ENCODE measurements at regions not wholly inside any gene's neighbourhood (a gene's known extent, or its start where the extent isn't known, plus 50 kb on each side); places are given as distances from the start of the nearest gene placed in this dataset.

GRCh38 chr14:58732387-58732786 lies 94.6 kb downstream of the DACT1 start:
- H3K4me1 Mint-ChIP-seq: no peaks in the 10 kb centered on the region
- ChIA-PET POLR2A (no interaction called here), CTCF (no interaction called here)
- ATAC-seq: no peak
- H3K36me3 Mint-ChIP-seq: no peaks in the 10 kb centered on the region
- no peak overlapping the region for H3K27ac Mint-ChIP-seq
- no peaks in the 10 kb centered on the region for H3K27me3 Mint-ChIP-seq (ENCODE audit: low read depth)
- H3K4me3 Mint-ChIP-seq: no peak overlapping the region
- TF ChIP-seq ZNF121 (CRISPR knock-in tag; IDR thresholded peaks at IDR 0.05) (no peak), JAZF1 (CRISPR knock-in tag; IDR thresholded peaks at IDR 0.05) (no peak), TCF7 (CRISPR knock-in tag; IDR thresholded peaks at IDR 0.05; ENCODE audit: low read depth) (no peak), MYBL2 (CRISPR knock-in tag; IDR thresholded peaks at IDR 0.05) (no peak), HMGA2 (CRISPR knock-in tag; IDR thresholded peaks at IDR 0.05) (no peak), NFYB (CRISPR knock-in tag; conservative IDR thresholded peaks at IDR 0.05; ENCODE audit: low read depth) (no peak), PRRX2 (CRISPR knock-in tag; IDR thresholded peaks at IDR 0.05) (no peak), NR1H2 (CRISPR knock-in tag; IDR thresholded peaks at IDR 0.05) (no peak), ZBTB21 (CRISPR knock-in tag; IDR thresholded peaks at IDR 0.05; ENCODE audit: borderline replicate concordance) (no peak), ZNF416 (CRISPR knock-in tag; IDR thresholded peaks at IDR 0.05) (no peak), TP53 (CRISPR knock-in tag; IDR thresholded peaks at IDR 0.05) (no peak), TEAD1 (CRISPR knock-in tag; IDR thresholded peaks at IDR 0.05) (no peak)
- TF ChIP-seq, protein P1, sequence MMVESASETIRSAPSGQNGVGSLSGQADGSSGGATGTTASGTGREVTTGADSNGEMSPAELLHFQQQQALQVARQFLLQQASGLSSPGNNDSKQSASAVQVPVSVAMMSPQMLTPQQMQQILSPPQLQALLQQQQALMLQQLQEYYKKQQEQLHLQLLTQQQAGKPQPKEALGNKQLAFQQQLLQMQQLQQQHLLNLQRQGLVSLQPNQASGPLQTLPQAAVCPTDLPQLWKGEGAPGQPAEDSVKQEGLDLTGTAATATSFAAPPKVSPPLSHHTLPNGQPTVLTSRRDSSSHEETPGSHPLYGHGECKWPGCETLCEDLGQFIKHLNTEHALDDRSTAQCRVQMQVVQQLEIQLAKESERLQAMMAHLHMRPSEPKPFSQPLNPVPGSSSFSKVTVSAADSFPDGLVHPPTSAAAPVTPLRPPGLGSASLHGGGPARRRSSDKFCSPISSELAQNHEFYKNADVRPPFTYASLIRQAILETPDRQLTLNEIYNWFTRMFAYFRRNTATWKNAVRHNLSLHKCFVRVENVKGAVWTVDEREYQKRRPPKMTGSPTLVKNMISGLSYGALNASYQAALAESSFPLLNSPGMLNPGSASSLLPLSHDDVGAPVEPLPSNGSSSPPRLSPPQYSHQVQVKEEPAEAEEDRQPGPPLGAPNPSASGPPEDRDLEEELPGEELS (CRISPR knock-in tag; IDR thresholded peaks at IDR 0.05): no peak
- no peaks in the 10 kb centered on the region for H3K9me3 Mint-ChIP-seq
- no peak for DNase-seq (ENCODE audit: low spot score)

GRCh38 chr14:58733451-58734208 lies 95.9 kb downstream of the DACT1 start:
- no peaks in the 10 kb centered on the region for H3K9me3 Mint-ChIP-seq
- no peak overlapping the region for H3K27ac Mint-ChIP-seq
- ChIA-PET POLR2A (no interaction called here), CTCF (no interaction called here)
- no peak overlapping the region for H3K4me3 Mint-ChIP-seq
- DNase-seq (ENCODE audit: low spot score) (no peak), ATAC-seq (no peak)
- no peaks in the 10 kb centered on the region for H3K4me1 Mint-ChIP-seq
- TF ChIP-seq ATF2 (CRISPR knock-in tag; IDR thresholded peaks at IDR 0.05; ENCODE audit: borderline replicate concordance, low read depth): no peak
- TF ChIP-seq ZNF425 (CRISPR knock-in tag; conservative IDR thresholded peaks at IDR 0.05): no peak
- TF ChIP-seq NR3C1 (CRISPR knock-in tag; conservative IDR thresholded peaks at IDR 0.05; ENCODE audit: low read depth): no peak
- no peak for TF ChIP-seq ATF1 (CRISPR knock-in tag; IDR thresholded peaks at IDR 0.05)
- no peaks in the 10 kb centered on the region for H3K36me3 Mint-ChIP-seq
- no peaks in the 10 kb centered on the region for H3K27me3 Mint-ChIP-seq (ENCODE audit: low read depth)

GRCh38 chr14:58735596-58735995 lies 97.8 kb downstream of the DACT1 start:
- TF ChIP-seq ZNF671 (CRISPR knock-in tag; IDR thresholded peaks at IDR 0.05) (no peak), ZNF263 (CRISPR knock-in tag; IDR thresholded peaks at IDR 0.05; ENCODE audit: low read depth) (no peak)
- H3K4me1 Mint-ChIP-seq: no peaks in the 10 kb centered on the region
- no peak for ATAC-seq

More at GRCh38 chr14:58735596-58735995, 97.8 kb downstream of the DACT1 start:
- no peak overlapping the region for H3K4me3 Mint-ChIP-seq
- H3K36me3 Mint-ChIP-seq: no peaks in the 10 kb centered on the region
- POLR2A ChIA-PET: no interaction called here
- CTCF ChIA-PET: interaction anchor here (1.1 kb wide), 1 partner anchor 168 kb away, joined by 3 read pairs; no protein-coding TSS in a partner anchor
- no peak overlapping the region for H3K27ac Mint-ChIP-seq
- H3K9me3 Mint-ChIP-seq: no peaks in the 10 kb centered on the region
- DNase-seq (ENCODE audit: low spot score): no peak
- no peaks in the 10 kb centered on the region for H3K27me3 Mint-ChIP-seq (ENCODE audit: low read depth)
